Choroid plexus epithelial cell (primary cell): ENCODE measurements at regions not wholly inside any gene's neighbourhood (a gene's known extent, or its start where the extent isn't known, plus 50 kb on each side); places are given as distances from the start of the nearest gene placed in this dataset.
A peak's percentile ranks its signal among the peaks of the same experiment; 100 is the strongest.
"Not testable (repeated sequence)": the region's sequence is repeated elsewhere in the genome, so short reads cannot be mapped to it uniquely, and the experiment has no call there.

Experiments
- DNase-seq: peaks from one replicate; pipeline ENCODE4 v3.0.0-alpha.2; 2010; ENCODE audit warnings: low read depth
- H3K4me3 ChIP-seq: 2 replicates; pipeline ENCODE4 v1.5.1; 2011; ENCODE audit warnings: low read depth, mild to moderate bottlenecking, control low read depth, low read length, moderate library complexity
- TF ChIP-seq, protein P1 (sequence below): conservative IDR thresholded peaks from 2 replicates; pipeline ENCODE4 v1.5.1; 2011; ENCODE audit warnings: low read depth, mild to moderate bottlenecking, control low read depth, inconsistent platforms, low read length, moderate library complexity

DNA sequence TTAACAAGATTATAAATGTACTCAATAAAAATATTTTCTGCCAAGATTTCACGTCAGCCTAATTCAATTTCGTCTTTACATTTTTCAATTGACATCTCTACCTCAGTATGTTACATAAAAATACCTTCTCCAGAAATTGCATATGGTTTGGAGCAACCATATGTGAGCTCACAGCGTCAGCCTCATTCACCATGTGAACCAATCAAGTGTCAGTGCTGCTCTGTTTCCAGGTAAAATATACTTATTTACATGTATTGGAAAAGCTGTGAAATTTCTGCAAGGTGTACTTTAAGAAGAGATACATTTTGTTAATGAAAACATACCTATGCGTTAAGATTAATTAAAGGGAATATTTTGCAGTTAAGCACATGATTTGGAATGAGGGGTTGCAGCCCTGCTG lies 110.7 kb upstream of the PRSS1 start:
- TF ChIP-seq, protein P1, sequence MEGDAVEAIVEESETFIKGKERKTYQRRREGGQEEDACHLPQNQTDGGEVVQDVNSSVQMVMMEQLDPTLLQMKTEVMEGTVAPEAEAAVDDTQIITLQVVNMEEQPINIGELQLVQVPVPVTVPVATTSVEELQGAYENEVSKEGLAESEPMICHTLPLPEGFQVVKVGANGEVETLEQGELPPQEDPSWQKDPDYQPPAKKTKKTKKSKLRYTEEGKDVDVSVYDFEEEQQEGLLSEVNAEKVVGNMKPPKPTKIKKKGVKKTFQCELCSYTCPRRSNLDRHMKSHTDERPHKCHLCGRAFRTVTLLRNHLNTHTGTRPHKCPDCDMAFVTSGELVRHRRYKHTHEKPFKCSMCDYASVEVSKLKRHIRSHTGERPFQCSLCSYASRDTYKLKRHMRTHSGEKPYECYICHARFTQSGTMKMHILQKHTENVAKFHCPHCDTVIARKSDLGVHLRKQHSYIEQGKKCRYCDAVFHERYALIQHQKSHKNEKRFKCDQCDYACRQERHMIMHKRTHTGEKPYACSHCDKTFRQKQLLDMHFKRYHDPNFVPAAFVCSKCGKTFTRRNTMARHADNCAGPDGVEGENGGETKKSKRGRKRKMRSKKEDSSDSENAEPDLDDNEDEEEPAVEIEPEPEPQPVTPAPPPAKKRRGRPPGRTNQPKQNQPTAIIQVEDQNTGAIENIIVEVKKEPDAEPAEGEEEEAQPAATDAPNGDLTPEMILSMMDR, result no peak
- no peak for DNase-seq
- no peak overlapping the region for H3K4me3 ChIP-seq

DNA sequence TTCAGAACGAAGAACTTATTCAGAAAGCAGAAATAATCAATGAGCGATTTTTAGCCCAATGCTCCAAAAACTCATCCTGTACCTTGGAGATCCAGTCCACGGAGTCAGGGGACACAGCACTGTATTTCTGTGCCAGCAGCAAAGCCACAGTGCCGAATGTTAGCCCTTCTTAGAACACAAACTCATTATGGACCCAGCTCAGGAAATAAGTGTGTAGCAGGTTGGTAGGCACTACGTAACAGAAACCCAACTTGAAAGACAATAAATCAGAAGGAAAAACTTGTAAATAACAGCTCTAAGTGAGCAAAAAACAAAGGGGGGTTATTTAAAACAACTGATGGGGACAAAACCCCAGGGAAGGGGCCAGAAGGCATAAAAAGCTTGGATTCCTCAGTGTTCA lies 112.0 kb upstream of the PRSS1 start:
- H3K4me3 ChIP-seq, result no peak overlapping the region
- TF ChIP-seq, protein P1, result no peak
- DNase-seq, result no peak

DNA sequence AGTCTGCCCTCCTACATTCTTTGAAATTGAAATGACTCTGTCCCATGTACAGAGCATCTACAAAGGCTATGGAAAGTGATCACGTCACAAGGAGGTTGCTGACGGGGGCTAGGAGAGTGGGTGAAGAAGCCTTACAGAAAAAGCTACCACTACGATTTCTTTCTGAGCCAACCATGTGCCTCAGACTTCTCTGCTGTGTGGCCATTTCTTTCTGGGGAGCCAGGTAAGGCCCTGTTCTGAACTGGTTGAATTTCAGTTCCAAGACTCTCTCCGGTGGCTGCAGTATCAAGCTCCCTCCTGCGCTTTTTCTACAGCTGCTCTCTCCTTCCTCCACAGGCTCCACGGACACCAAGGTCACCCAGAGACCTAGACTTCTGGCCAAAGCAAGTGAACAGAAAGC lies 112.5 kb upstream of the PRSS1 start:
- TF ChIP-seq, protein P1, result no peak
- DNase-seq, result no peak
- H3K4me3 ChIP-seq, result no peak overlapping the region

DNA sequence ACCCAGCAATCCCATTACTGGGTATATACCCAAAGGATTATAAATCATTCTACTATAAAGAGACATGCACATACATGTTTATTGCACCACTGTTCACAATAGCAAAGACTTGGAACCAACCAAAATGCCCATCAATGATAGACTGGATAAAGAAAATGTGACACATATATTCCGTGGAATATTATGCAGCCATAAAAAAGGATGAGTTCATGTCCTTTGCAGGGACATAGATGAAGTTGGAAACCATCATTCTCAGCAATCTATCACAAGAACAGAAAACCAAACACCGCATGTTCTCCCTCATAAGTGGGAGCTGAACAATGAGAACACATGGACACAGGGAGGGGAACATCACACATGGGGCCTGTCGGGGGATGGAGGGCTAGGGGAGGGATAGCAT lies 113.2 kb upstream of the PRSS1 start:
- not testable (repeated sequence) for DNase-seq, H3K4me3 ChIP-seq

DNA sequence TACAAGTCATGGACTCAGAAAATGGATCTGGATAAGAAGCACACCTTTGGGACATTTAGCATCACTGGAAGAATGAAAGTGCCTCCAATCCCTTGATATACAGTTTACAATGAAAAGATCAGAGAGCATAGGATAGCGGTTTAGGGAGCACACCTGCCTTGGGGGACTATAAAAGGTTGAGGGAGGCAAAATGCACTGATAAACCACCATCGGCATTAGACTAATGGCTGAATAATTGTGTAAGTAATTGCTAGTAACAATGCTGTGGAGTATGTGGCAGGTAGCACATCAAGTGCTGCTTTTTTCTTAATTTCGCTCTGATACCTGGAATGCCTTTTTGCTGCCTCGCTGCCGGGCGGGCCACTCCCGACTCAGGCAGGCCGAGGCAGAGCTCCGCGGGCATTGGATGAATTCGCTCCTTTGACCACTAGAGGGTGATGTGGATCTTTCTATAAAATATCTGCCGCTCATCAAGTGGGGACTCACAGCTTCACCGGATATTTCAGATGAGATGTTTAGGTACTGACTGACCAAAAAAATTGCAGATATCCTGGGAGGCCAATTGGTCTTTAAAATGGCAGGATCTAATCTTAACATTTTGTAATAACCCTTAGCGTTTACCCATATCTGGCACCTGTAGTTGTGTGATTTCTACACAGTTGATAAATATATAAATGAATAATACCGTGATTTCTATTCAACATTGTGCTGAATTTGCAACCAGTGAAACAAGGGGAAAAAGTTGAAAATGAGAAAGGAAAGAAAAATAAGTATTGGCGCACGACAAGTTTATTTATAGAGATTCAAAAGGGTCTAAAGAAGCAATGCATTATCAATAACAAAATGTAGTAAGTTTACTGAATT lies 116.8 kb upstream of the PRSS1 start:
- TF ChIP-seq, protein P1, result peak; percentile 81
- peak; percentile 80 for DNase-seq
- H3K4me3 ChIP-seq, result no peak overlapping the region

DNA sequence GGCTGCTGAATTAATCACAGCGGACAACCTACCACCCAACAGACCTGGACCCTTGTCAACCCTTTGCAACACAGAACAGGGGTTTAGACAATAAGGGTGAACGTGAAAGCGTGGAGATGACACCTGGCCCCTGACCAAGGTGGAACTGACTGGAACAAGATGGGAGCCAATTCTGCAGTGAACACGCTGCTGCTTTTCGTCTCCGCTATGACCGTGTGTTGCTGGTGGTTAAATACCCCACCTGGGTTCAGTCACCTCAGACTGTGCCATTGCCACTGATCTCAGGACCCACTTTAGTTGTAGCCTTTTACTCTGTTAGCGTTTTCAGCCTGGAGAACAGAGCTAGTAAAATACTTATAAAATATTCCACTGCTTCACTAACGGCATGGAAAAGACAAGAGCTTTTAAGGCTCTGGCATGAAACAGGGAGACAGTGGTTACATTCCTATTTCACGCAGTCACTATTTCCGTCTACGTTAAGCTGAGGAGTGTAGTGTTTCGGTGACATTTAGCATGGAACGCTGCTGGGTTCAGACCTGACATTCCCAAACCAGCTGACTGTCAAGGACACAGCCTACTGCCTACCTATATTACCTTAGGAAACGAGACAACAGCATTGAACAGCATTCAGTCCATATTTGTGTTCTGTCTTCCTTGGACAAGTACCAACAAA lies 119.5 kb upstream of the PRSS1 start:
- DNase-seq, result peak; percentile 70
- TF ChIP-seq, protein P1, result no peak

DNA sequence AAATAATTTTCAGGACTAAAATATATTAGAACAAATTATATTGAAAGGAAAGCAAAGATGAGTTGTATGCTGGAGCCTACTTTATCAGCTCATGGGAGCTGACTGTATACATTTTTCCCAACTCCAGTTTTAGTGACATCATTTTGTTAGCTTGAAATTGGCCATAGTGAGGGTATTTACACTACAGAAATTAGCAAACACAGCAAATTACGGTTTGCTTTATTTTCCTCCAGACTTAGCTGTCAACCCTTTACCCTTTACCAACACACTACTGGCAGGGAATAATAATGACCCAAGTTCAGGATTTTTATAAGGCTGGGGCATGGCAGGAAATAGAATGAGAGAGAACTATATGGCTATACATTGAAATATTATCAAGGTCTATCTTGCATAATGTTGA lies 120.3 kb upstream of the PRSS1 start:
- no peak for DNase-seq
- TF ChIP-seq, protein P1, result no peak
- H3K4me3 ChIP-seq, result no peak overlapping the region

More for the DNA sequence above, 119.5 kb upstream of the PRSS1 start:
- H3K4me3 ChIP-seq, result no peak overlapping the region

DNA sequence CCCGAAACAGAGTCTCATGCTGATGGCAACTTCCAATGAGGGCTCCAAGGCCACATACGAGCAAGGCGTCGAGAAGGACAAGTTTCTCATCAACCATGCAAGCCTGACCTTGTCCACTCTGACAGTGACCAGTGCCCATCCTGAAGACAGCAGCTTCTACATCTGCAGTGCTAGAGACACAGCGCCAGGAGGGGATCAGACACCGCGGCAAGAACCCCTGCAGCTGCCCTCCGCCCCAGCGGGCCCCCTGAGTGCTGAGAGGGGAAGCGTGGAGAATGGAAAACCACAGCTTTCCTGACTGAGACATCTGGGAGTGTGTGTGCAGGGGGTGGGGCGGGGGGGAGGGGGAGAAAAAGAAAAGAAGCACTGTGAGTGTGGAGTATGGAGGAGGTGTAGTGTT lies 122.0 kb upstream of the PRSS1 start:
- H3K4me3 ChIP-seq, DNase-seq: not testable (repeated sequence)
